ENCODE measurements at regions not wholly inside any gene's neighbourhood (a gene's known extent, or its start where the extent isn't known, plus 50 kb on each side); places are given as distances from the start of the nearest gene placed in this dataset.
A peak's percentile ranks its signal among the peaks of the same experiment; 100 is the strongest.

DNA sequence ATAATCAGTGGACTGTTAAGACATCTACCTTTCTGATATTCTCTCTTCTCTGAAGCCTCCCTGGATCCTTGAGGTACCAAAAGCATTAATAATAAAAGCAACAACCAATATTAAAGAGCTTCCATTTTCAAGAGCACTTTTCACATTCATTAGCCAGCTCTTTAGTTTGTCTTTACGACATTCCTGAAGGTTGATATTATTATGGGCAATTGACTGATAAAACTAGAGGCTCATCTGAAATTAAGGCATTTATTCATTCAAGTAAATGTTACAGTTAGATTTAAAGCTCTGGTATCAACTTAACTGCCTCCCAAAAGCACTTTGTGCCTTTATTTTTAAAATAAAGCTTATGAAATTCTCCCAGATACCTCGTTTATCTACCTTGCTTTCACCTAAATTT, 199.6 kb downstream of the PLK2 start:
- peak overlapping the region; percentile 37 for H3K4me3 ChIP-seq (ENCODE audit: low read depth, low read length)
- TF ChIP-seq, protein P1, sequence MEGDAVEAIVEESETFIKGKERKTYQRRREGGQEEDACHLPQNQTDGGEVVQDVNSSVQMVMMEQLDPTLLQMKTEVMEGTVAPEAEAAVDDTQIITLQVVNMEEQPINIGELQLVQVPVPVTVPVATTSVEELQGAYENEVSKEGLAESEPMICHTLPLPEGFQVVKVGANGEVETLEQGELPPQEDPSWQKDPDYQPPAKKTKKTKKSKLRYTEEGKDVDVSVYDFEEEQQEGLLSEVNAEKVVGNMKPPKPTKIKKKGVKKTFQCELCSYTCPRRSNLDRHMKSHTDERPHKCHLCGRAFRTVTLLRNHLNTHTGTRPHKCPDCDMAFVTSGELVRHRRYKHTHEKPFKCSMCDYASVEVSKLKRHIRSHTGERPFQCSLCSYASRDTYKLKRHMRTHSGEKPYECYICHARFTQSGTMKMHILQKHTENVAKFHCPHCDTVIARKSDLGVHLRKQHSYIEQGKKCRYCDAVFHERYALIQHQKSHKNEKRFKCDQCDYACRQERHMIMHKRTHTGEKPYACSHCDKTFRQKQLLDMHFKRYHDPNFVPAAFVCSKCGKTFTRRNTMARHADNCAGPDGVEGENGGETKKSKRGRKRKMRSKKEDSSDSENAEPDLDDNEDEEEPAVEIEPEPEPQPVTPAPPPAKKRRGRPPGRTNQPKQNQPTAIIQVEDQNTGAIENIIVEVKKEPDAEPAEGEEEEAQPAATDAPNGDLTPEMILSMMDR (IDR thresholded peaks at IDR 0.05; ENCODE audit: low read depth, low read length): no peak

DNA sequence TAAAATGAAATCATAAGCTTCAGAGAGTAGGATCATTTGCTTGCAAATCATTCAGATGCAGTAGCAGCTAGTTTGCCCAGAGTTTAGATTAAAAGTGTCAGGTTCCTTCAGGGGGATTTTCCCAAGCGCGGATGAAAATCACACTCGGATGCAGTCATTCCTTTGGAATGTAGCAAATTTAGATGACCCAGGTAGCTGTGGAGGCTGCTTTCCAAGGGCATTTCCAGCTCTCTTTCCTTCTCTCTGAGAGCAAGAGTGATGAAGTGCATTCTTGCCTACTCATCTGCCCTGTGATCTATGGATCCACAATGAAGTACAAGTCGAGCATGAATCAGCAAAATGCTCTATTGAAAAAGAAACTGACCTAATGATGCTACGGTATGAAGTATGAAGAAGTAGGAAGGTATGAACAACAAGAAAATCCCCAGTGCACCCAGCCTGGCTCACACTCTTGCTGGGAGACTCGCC, 200.2 kb downstream of the PLK2 start:
- H3K4me3 ChIP-seq (ENCODE audit: low read depth, low read length): peak overlapping the region; percentile 37
- TF ChIP-seq, protein P1 (IDR thresholded peaks at IDR 0.05; ENCODE audit: low read depth, low read length): no peak

DNA sequence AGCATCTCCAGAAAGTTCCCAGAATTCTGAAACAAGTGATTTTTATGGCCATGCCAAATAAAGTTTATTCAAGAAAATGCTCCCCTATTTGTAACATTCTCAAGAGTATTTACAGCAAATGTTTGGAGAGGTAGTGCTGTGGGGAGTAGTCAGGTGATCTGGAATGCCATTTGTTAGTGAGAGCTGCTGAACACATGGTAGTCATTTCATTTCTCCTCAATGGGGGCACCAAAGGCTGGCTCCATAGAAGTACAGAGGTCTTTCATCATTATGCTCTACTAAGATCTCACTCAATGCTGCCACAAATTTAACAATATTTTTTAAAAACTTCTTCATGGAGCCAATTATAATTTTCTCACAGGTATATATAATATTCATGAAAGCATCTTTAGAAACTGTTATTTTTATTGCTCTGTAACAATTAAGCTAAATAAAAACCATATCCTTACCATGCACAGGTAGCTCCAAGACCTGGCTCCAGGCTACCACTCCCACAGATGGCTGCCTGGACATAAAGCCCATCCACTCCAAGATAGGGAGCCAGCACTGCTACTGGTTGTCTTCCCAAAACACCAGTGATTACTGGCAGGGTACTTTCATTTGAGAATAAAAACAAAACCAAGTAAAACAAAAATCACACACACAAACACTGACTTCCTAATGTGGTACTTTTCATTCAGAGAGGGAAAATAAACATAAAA, 200.8 kb downstream of the PLK2 start:
- H3K4me3 ChIP-seq (ENCODE audit: low read depth, low read length): peak overlapping the region; percentile 8; the same call in 1 of the 2 replicates
- TF ChIP-seq, protein P1 (IDR thresholded peaks at IDR 0.05; ENCODE audit: low read depth, low read length): no peak

DNA sequence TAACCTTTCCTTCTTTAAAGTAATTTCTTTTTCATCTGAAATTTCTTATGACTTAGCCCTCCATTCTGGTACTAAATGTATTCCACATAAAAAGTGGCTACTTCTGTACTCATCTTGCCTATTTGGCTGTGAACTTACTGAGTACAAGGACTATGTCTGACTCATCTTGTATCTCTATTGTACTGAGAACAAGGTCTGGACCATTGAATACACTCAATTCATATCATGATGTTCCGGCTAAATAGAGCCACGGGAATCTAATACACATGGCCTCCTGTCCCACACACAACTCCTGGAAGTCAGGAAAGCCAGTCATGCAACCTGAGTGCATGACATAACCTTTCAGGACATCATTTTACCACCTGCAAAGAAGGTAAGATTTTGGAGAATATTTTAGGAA, 203.9 kb downstream of the PLK2 start:
- TF ChIP-seq, protein P1 (IDR thresholded peaks at IDR 0.05; ENCODE audit: low read depth, low read length): no peak
- H3K4me3 ChIP-seq (ENCODE audit: low read depth, low read length): no peak overlapping the region

DNA sequence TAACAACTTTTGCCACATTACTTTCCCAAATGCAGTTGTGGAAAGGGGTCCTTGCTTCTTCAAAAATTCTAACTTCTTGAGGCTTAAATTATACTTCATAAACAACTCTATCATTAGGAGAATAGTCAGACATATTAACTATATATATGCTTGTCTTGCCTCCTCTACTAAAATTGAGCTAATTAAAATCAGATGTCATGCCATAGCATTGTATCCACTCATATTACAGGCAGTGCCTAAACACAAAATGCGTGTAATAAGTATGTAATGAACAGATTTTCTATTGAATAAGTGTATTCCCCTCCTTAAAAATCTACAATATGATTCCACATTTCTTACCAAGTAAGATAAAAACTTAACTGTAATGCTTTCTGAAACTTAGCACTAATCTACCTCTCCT, 204.5 kb downstream of the PLK2 start:
- TF ChIP-seq, protein P1 (IDR thresholded peaks at IDR 0.05; ENCODE audit: low read depth, low read length): no peak

DNA sequence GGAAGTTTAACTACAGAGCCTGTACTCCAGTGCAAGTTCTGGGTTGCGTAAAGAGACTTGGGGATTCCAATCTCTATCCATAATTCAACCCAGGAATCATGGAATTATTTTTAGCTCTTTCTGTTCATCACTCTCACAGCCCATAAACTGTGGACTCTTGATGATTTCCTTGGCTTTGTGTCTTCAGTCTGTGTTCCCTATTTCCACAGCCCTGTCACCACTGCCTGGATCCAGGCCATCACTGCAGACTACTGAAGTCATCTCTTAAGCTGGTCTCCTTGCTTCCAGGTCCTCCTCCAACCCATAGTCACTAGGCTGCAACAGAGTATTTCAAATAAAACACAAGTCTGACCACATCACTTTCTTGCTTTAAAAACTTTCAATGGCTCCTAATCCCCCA, 211.7 kb downstream of the PLK2 start:
- TF ChIP-seq, protein P1 (IDR thresholded peaks at IDR 0.05; ENCODE audit: low read depth, low read length): no peak
- no peak overlapping the region for H3K4me3 ChIP-seq (ENCODE audit: low read depth, low read length)

More for the DNA sequence above, 204.5 kb downstream of the PLK2 start:
- H3K4me3 ChIP-seq (ENCODE audit: low read depth, low read length): no peak overlapping the region

DNA sequence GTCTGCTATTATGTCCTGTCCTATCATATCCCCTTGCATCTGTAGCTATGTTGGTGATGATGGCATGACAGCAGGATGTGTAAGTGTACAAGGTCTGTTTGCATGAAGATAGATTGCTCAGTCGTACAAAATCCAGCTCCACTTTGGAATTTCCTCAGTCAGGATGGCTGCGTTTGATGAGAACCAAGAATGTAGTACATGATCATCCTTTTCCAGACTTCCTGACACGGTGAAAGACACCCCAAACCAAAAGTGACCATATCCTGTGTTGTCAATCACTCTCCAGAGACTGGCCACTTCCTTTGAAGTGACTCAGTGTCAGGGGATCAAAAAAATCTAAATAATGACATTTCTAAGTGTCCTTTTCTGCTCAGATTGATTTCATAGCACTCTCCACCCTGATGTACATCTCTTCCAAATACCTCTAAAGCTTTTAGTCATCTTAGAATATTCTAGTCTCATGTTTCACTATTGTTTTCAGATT, 213.4 kb downstream of the PLK2 start:
- H3K4me3 ChIP-seq (ENCODE audit: low read depth, low read length): no peak overlapping the region
- TF ChIP-seq, protein P1 (IDR thresholded peaks at IDR 0.05; ENCODE audit: low read depth, low read length): no peak
